GM12878 (cell line): ENCODE measurements at regions not wholly inside any gene's neighbourhood (a gene's known extent, or its start where the extent isn't known, plus 50 kb on each side); places are given as distances from the start of the nearest gene placed in this dataset.

ENCODE experiments used
- ATAC-seq: fragments of 200-7000 bp; cut with Tn5 transposase; 3 replicates; pipeline ENCODE4 v1.9.1; 2020; ENCODE audit warnings: mild to moderate bottlenecking, moderate library complexity
- BruUV-seq: library from RNA; stranded (reverse); fragments of 400-500 nt; replicated peaks from 2 replicates; lab custom pipeline; 2021; lab: Mats Ljungman, UMichigan
- CTCF ChIA-PET: fragments of 300-600 bp; sonication (Branson Sonifier 250); formaldehyde crosslinking; extraction: SDS; loops from one replicate; lab custom pipeline; 2021; ENCODE audit warnings: inconsistent platforms; lab: Yijun Ruan, JAX
- POLR2A ChIA-PET: fragments of 350-600 bp; formaldehyde crosslinking; extraction: SDS; loops from one replicate; lab custom pipeline; 2021; ENCODE audit warnings: inconsistent platforms; lab: Charles Lee
- RAD21 ChIA-PET: fragments of 300-600 bp; sonication (Branson Sonifier 250); formaldehyde crosslinking; loops from one replicate; lab custom pipeline; 2023; ENCODE audit warnings: antibody characterized with exemption; ENCODE audit not compliant: unreplicated experiment; lab: Charles Lee
- SMC1A ChIA-PET: fragments of 300-600 bp; sonication (Branson Sonifier 250); formaldehyde crosslinking; loops from one replicate; lab custom pipeline; 2023; ENCODE audit not compliant: unreplicated experiment, uncharacterized antibody; lab: Charles Lee
- DNase-seq: peaks from one replicate; pipeline ENCODE4 v3.0.0-alpha.2; 2011; ENCODE audit warnings: low read depth, low spot score
- FAIRE-seq: peaks from 3 replicates; lab custom pipeline; 2011; peaks lifted over from hg19 to GRCh38; lab: Jason Lieb, UNC
- H2AFZ ChIP-seq: 2 replicates; pipeline ENCODE4 v1.6.0; 2011; ENCODE audit warnings: low read depth, low read length, control low read depth; ENCODE audit not compliant: control insufficient read depth
- H3K27ac ChIP-seq: 2 replicates; pipeline ENCODE4 v1.5.1; 2011; ENCODE audit warnings: control low read depth; ENCODE audit not compliant: control insufficient read depth, insufficient read depth
- H3K27me3 ChIP-seq, 2 experiments: replicated peaks in 1 of 2; 2 replicates each; pipeline versions ENCODE4 v1.6.0 to v1.6.1; 2011; ENCODE audit warnings: low read length in 1 of 2; ENCODE audit not compliant: control insufficient read depth in 2 of 2, insufficient read depth in 2 of 2
- H3K36me3 ChIP-seq, 2 experiments: 2 replicates each; pipeline ENCODE4 v1.5.1; 2011; ENCODE audit warnings: low read length in 1 of 2; ENCODE audit not compliant: control insufficient read depth in 2 of 2, insufficient read depth in 2 of 2
- H3K4me1 ChIP-seq: 2 replicates; pipeline ENCODE4 v1.6.1; 2011; ENCODE audit warnings: mild to moderate bottlenecking, low read length, moderate library complexity, mixed read lengths; ENCODE audit not compliant: control insufficient read depth, insufficient read depth
- H3K4me2 ChIP-seq: 2 replicates; pipeline ENCODE4 v1.6.0; 2011; ENCODE audit warnings: control low read depth; ENCODE audit not compliant: control insufficient read depth, insufficient read depth
- H3K4me3 ChIP-seq: fragments of 200-600 bp; sonication (generic); 2 replicates; pipeline ENCODE4 v1.5.1; 2016
- H3K79me2 ChIP-seq: 2 replicates; pipeline ENCODE4 v1.6.0; 2011; ENCODE audit warnings: low read length; ENCODE audit not compliant: control insufficient read depth, insufficient read depth
- H3K9ac ChIP-seq: 2 replicates; pipeline ENCODE4 v1.8.0; 2011; ENCODE audit warnings: low read length, control low read depth, mixed read lengths; ENCODE audit not compliant: control insufficient read depth, insufficient read depth
- H3K9me3 ChIP-seq: replicated peaks from 3 replicates; pipeline ENCODE4 v1.5.1; 2011; ENCODE audit warnings: mild to moderate bottlenecking, low read length; ENCODE audit not compliant: control insufficient read depth, insufficient read depth
- H4K20me1 ChIP-seq: 2 replicates; pipeline ENCODE4 v1.6.0; 2011; ENCODE audit not compliant: control insufficient read depth, insufficient read depth
- CHD4 ChIP-seq: fragments of 200-600 bp; sonication (generic); IDR thresholded peaks from 2 replicates; pipeline ENCODE4 v1.6.1; 2016; ENCODE audit warnings: mild to moderate bottlenecking
- DPF2 ChIP-seq: fragments of 450-650 bp; IDR thresholded peaks from 2 replicates; pipeline ENCODE4 v1.6.1; 2017; ENCODE audit warnings: mild to moderate bottlenecking
- EZH2 ChIP-seq: IDR thresholded peaks from 2 replicates; pipeline ENCODE4 v1.6.1; 2012; ENCODE audit warnings: low read depth, mild to moderate bottlenecking, control low read depth, inconsistent platforms, low read length, borderline replicate concordance; ENCODE audit not compliant: control insufficient read depth
- IKZF2 ChIP-seq, 2 experiments: fragments of 450-650 bp; IDR thresholded peaks; 2 replicates each; pipeline ENCODE4 v1.6.1; 2017; ENCODE audit warnings: mild to moderate bottlenecking in 2 of 2, moderate library complexity in 2 of 2
- KDM1A ChIP-seq: fragments of 200-600 bp; sonication (generic); IDR thresholded peaks from 2 replicates; pipeline ENCODE4 v1.6.1; 2016; ENCODE audit warnings: borderline replicate concordance
- MYB ChIP-seq: fragments of 150-350 bp; IDR thresholded peaks from 2 replicates; pipeline ENCODE4 v1.6.1; 2014; ENCODE audit warnings: mild to moderate bottlenecking, low read depth, low read length, borderline replicate concordance
- NBN ChIP-seq: fragments of 450-650 bp; IDR thresholded peaks from 2 replicates; pipeline ENCODE4 v1.6.1; 2016
- NR2C1 ChIP-seq: fragments of 450-650 bp; IDR thresholded peaks from 2 replicates; pipeline ENCODE4 v1.6.1; 2017; ENCODE audit warnings: antibody characterized with exemption, mild to moderate bottlenecking, moderate library complexity
- NR2C2 ChIP-seq: IDR thresholded peaks from 2 replicates; pipeline ENCODE4 v1.6.1; 2011; ENCODE audit warnings: borderline replicate concordance, low read depth; ENCODE audit not compliant: control insufficient read depth, insufficient read length
- NRF1 ChIP-seq: conservative IDR thresholded peaks from 2 replicates; pipeline ENCODE4 v1.6.1; 2011; ENCODE audit warnings: mild to moderate bottlenecking, low read depth, low read length, improper control_type of control experiment
- PAX8 ChIP-seq: fragments of 450-650 bp; IDR thresholded peaks from 2 replicates; pipeline ENCODE4 v1.6.1; 2017; ENCODE audit warnings: mild to moderate bottlenecking, moderate library complexity
- SMAD1 ChIP-seq: fragments of 450-650 bp; IDR thresholded peaks from 2 replicates; pipeline ENCODE4 v1.6.1; 2018; ENCODE audit warnings: mild to moderate bottlenecking, low read depth; ENCODE audit not compliant: partially characterized antibody
- SMAD5 ChIP-seq: IDR thresholded peaks from 2 replicates; pipeline ENCODE4 v1.6.1; 2016; ENCODE audit warnings: antibody characterized with exemption, low read depth
- SPI1 ChIP-seq: IDR thresholded peaks from 2 replicates; pipeline ENCODE4 v1.6.1; 2011; ENCODE audit warnings: low read depth, mild to moderate bottlenecking, low read length, moderate library complexity, borderline replicate concordance; ENCODE audit not compliant: insufficient read depth
- SRF ChIP-seq, 2 experiments: IDR thresholded peaks; 2 replicates each; pipeline ENCODE4 v1.6.1; 2011; ENCODE audit warnings: low read depth in 2 of 2, low read length in 2 of 2, mild to moderate bottlenecking in 1 of 2, moderate library complexity in 1 of 2
- ZBED1 ChIP-seq: IDR thresholded peaks from 2 replicates; pipeline ENCODE4 v1.6.1; 2016; ENCODE audit warnings: borderline replicate concordance
- ZBTB40 ChIP-seq: fragments of 450-650 bp; IDR thresholded peaks from 2 replicates; pipeline ENCODE4 v1.6.1; 2016; ENCODE audit warnings: mild to moderate bottlenecking, moderate library complexity, borderline replicate concordance
- ZNF24 ChIP-seq: fragments of 450-650 bp; IDR thresholded peaks from 2 replicates; pipeline ENCODE4 v1.6.1; 2017; ENCODE audit warnings: antibody characterized with exemption, mild to moderate bottlenecking
- ZNF274 ChIP-seq: IDR thresholded peaks from one replicate; pipeline ENCODE4 v1.8.0; 2011; ENCODE audit not compliant: insufficient read length, insufficient read depth
- WGBS: methylation state at CpG from one replicate; pipeline ENCODE4 v1.1.6; 2016; ENCODE audit warnings: low lambda C conversion rate; ENCODE audit not compliant: insufficient replicate concordance, insufficient coverage; ENCODE audit errors: missing lambda C conversion rate; 5-methylcytosine and 5-hydroxymethylcytosine counted together
- in situ Hi-C: fragments of 300-500 bp; cut with MboI; formaldehyde crosslinking; loops from 9 replicates; pipeline ENCODE4 v1.14.3; 2018; ENCODE audit warnings: mixed read lengths
- intact Hi-C: fragments of 100-400 bp; cut with micrococcal nuclease; formaldehyde crosslinking; loops from one replicate; pipeline ENCODE4 v1.14.2; 2022; ENCODE audit not compliant: unreplicated experiment
- TF ChIP-seq, protein P1 (sequence below): IDR thresholded peaks from 2 replicates; pipeline ENCODE4 v1.6.1; 2011; ENCODE audit warnings: borderline replicate concordance, low read depth, mild to moderate bottlenecking, moderate library complexity, low read length; ENCODE audit not compliant: insufficient read depth, poor library complexity, severe bottlenecking

DNA sequence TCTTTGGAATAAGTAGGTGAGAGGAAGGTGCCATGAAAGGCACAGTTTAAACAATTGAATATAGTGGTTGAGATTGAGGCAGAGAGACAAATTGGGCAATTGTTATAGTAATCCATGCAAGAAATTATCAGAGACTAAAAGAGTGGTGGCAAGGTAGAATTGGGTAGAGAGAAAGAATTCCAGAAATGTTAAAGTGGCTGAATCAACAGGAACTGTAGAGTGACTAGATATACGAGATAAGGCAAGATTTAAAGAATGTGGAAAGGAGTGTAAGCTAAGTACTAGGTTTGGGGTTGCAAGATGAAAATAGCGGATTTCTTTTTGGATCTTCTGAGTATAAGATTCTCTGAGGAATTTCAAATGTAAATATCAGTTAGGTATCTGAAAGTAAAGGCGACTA, 285.2 kb downstream of the DMRTA1 start (continued):
- TF ChIP-seq EZH2 (no peak), ZBED1 (no peak), CHD4 (no peak), IKZF2 (IDR thresholded peaks at IDR 0.05) (no peak)

DNA sequence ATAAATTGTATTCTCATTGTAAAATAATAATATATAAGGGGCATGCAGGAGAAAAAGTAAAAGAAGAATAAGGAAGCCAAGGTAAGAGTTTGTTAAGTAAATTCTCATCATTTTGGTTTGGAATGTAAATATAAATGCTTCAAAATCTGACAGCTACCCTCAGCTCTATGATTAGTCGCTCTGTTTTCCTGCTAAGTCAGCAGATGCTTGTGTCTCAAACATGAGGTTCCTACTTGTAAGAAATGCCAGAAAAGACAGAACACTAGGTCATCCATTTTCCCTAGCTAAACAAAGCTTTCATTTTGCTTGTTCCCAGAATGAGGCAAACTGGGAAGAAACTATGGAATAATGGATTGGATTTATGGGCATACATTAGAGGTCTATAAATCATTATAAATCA, 293.1 kb downstream of the DMRTA1 start:
- no peak overlapping the region for H3K4me3 ChIP-seq
- H3K9me3 ChIP-seq, result no peaks in the 10 kb centered on the region
- 33% methylated on average over 1 of the region's 1 CpG for WGBS
- H3K27ac ChIP-seq, result no peak overlapping the region
- no peak overlapping the region for H2AFZ ChIP-seq
- in situ Hi-C loops, result no loop called here
- no TSS peak for BruUV-seq
- CTCF ChIA-PET, result interaction anchor here (0.5 kb wide), 1 partner anchor 65 kb away, joined by 3 read pairs; no protein-coding TSS in a partner anchor
- ATAC-seq (no peak), FAIRE-seq (no peak), DNase-seq (no peak)
- no peak overlapping the region for H3K9ac ChIP-seq
- TF ChIP-seq PAX8 (no peak), KDM1A (no peak), NR2C1 (no peak), ZNF24 (no peak), SPI1 (no peak), SRF (IDR thresholded peaks at IDR 0.05; ENCODE audit: low read depth in 2 of 2, low read length in 2 of 2) (no peak), SMAD1 (no peak), NRF1 (no peak), SMAD5 (no peak), DPF2 (no peak), ZBTB40 (no peak), NBN (no peak), MYB (no peak), ZNF274 (no peak), NR2C2 (no peak)
- TF ChIP-seq, protein P1, sequence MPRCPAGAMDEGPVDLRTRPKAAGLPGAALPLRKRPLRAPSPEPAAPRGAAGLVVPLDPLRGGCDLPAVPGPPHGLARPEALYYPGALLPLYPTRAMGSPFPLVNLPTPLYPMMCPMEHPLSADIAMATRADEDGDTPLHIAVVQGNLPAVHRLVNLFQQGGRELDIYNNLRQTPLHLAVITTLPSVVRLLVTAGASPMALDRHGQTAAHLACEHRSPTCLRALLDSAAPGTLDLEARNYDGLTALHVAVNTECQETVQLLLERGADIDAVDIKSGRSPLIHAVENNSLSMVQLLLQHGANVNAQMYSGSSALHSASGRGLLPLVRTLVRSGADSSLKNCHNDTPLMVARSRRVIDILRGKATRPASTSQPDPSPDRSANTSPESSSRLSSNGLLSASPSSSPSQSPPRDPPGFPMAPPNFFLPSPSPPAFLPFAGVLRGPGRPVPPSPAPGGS, result no peak
- POLR2A ChIA-PET, result no interaction called here
- H3K79me2 ChIP-seq, result no peaks in the 10 kb centered on the region
- H4K20me1 ChIP-seq, result no peaks in the 10 kb centered on the region
- intact Hi-C loops, result no loop called here
- no peaks in the 10 kb centered on the region for H3K27me3 ChIP-seq
- RAD21 ChIA-PET, result no interaction called here
- SMC1A ChIA-PET, result interaction anchor here (1.5 kb wide), 1 partner anchor 31 kb away, joined by 5 read pairs; no protein-coding TSS in a partner anchor
- no peak overlapping the region for H3K4me2 ChIP-seq
- H3K36me3 ChIP-seq, result no peaks in the 10 kb centered on the region
- no peaks in the 10 kb centered on the region for H3K4me1 ChIP-seq
